ENCODE measurements at regions not wholly inside any gene's neighbourhood (a gene's known extent, or its start where the extent isn't known, plus 50 kb on each side); places are given as distances from the start of the nearest gene placed in this dataset.

DNA sequence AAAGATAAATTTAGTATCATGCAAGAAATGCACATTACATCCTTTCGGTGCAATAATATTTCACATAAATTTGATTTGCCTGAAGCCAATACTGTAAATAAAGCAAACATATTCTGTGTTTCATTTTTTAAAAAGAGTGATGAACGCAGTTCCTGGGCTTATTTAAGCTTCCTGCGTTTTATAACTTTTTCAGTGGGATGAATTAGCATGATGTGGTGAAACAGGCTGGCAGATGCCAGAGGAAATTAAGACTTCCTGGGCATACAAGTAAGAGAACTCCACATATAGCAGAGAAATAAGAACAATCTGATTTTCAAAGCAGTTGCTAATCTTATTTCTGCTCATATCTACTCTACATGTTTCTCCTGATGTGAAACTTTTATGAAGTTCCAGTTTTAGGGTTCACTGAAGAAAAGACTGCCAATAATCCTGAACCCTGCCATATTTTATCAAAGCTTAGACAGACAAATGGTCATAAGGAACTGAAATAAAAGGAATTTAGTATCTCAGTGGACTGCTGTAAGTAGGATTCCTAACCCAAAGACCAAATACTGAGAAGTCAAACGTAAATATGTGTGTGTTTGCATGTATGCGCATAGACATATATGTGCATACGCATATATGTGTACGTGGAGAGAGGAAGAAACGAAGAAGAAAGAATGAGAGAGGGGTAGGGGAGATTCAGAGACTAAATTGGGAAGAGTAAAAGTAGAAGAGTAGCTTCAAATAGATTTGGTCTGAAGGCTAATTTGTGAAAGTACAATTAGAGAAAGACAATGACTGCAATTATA is 628.6 kb upstream of the CCDC54 start:
- DNase-seq = no peak
- no peak overlapping the region for H3K4me3 ChIP-seq (ENCODE audit: low read depth, low read length)
- TF ChIP-seq, protein P1, sequence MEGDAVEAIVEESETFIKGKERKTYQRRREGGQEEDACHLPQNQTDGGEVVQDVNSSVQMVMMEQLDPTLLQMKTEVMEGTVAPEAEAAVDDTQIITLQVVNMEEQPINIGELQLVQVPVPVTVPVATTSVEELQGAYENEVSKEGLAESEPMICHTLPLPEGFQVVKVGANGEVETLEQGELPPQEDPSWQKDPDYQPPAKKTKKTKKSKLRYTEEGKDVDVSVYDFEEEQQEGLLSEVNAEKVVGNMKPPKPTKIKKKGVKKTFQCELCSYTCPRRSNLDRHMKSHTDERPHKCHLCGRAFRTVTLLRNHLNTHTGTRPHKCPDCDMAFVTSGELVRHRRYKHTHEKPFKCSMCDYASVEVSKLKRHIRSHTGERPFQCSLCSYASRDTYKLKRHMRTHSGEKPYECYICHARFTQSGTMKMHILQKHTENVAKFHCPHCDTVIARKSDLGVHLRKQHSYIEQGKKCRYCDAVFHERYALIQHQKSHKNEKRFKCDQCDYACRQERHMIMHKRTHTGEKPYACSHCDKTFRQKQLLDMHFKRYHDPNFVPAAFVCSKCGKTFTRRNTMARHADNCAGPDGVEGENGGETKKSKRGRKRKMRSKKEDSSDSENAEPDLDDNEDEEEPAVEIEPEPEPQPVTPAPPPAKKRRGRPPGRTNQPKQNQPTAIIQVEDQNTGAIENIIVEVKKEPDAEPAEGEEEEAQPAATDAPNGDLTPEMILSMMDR (IDR thresholded peaks at IDR 0.05; ENCODE audit: low read depth, low read length) = no peak
- no peaks in the 10 kb centered on the region for H3K36me3 ChIP-seq
- H3K9me3 ChIP-seq (ENCODE audit: severe bottlenecking) = peaks cover 1% of the 10 kb centered on the region
- H3K27ac ChIP-seq = no peak overlapping the region
- no peaks in the 10 kb centered on the region for H3K27me3 ChIP-seq (ENCODE audit: insufficient read depth, low read depth, severe bottlenecking)

DNA sequence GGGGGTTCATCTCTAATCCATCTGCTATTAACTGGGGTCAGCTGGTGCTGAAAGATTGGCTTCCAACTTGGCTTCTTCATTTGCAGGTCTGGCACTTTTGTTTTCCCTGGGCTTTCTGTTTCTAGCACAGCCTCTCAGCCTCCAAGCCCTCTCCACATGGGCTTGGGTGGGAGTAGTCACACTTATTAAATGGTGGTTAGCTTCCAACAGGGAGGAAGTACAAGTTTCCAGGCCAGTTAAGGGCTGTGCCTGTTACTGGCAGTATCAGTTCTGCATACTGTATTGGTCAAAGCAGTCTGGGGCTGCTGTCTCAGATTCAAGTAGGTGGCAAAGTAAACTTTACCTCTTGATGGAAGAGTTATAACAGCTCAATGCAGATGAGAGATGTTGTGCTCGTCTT is 627.1 kb upstream of the CCDC54 start:
- no peaks in the 10 kb centered on the region for H3K27me3 ChIP-seq (ENCODE audit: insufficient read depth, low read depth, severe bottlenecking)
- H3K4me3 ChIP-seq (ENCODE audit: low read depth, low read length) = no peak overlapping the region
- TF ChIP-seq, protein P1 (IDR thresholded peaks at IDR 0.05; ENCODE audit: low read depth, low read length) = no peak
- no peak overlapping the region for H3K27ac ChIP-seq
- H3K9me3 ChIP-seq (ENCODE audit: severe bottlenecking) = no peaks in the 10 kb centered on the region
- no peak for DNase-seq
- no peaks in the 10 kb centered on the region for H3K36me3 ChIP-seq

GRCh38 chr3:106755336-106755735 is 621.9 kb upstream of the CCDC54 start:
- no peaks in the 10 kb centered on the region for H3K36me3 ChIP-seq
- no peak overlapping the region for H3K4me3 ChIP-seq (ENCODE audit: low read depth, low read length)
- peaks cover 5% of the 10 kb centered on the region for H3K9me3 ChIP-seq (ENCODE audit: severe bottlenecking)
- no peaks in the 10 kb centered on the region for H3K27me3 ChIP-seq (ENCODE audit: insufficient read depth, low read depth, severe bottlenecking)
- no peak overlapping the region for H3K27ac ChIP-seq
- no peak for DNase-seq
- TF ChIP-seq, protein P1 (IDR thresholded peaks at IDR 0.05; ENCODE audit: low read depth, low read length) = no peak

GRCh38 chr3:106756901-106757300 is 620.3 kb upstream of the CCDC54 start:
- H3K9me3 ChIP-seq (ENCODE audit: severe bottlenecking) = peaks cover 5% of the 10 kb centered on the region
- no peaks in the 10 kb centered on the region for H3K27me3 ChIP-seq (ENCODE audit: insufficient read depth, low read depth, severe bottlenecking)
- DNase-seq = no peak
- TF ChIP-seq, protein P1 (IDR thresholded peaks at IDR 0.05; ENCODE audit: low read depth, low read length) = no peak
- no peaks in the 10 kb centered on the region for H3K36me3 ChIP-seq
- no peak overlapping the region for H3K27ac ChIP-seq
- no peak overlapping the region for H3K4me3 ChIP-seq (ENCODE audit: low read depth, low read length)

- no peak for DNase-seq
- TF ChIP-seq, protein P1 (IDR thresholded peaks at IDR 0.05; ENCODE audit: low read depth, low read length) = no peak
- Histone ChIP-seq H3K27me3 (ENCODE audit: insufficient read depth, low read depth, severe bottlenecking) (no peaks in the 10 kb centered on the region), H3K9me3 (ENCODE audit: severe bottlenecking) (peaks cover 5% of the 10 kb centered on the region), H3K4me3 (ENCODE audit: low read depth, low read length) (no peak overlapping the region), H3K27ac (no peak overlapping the region), H3K36me3 (no peaks in the 10 kb centered on the region)
These were observed 618.8 kb upstream of the CCDC54 start for GRCh38 chr3:106758459-106758858.

- Histone ChIP-seq H3K27ac (no peak overlapping the region), H3K36me3 (no peaks in the 10 kb centered on the region), H3K9me3 (ENCODE audit: severe bottlenecking) (peaks cover 5% of the 10 kb centered on the region), H3K4me3 (ENCODE audit: low read depth, low read length) (no peak overlapping the region), H3K27me3 (ENCODE audit: insufficient read depth, low read depth, severe bottlenecking) (no peaks in the 10 kb centered on the region)
- TF ChIP-seq, protein P1 (IDR thresholded peaks at IDR 0.05; ENCODE audit: low read depth, low read length) = no peak
- DNase-seq = no peak
These were observed 617.5 kb upstream of the CCDC54 start for GRCh38 chr3:106759731-106760130.
